Mammary epithelial cell (primary cell): ENCODE measurements at regions not wholly inside any gene's neighbourhood (a gene's known extent, or its start where the extent isn't known, plus 50 kb on each side); places are given as distances from the start of the nearest gene placed in this dataset.

Experiments used
- EZH2 ChIP-seq: IDR thresholded peaks from 2 replicates; pipeline ENCODE4 v1.6.1; 2012; ENCODE audit warnings: low read length, inconsistent platforms, borderline replicate concordance
- TF ChIP-seq, protein P1 (sequence below), 2 donors: IDR thresholded peaks in 1 of 2; conservative IDR thresholded peaks in 1 of 2; 2 replicates each; pipeline ENCODE4 v1.5.1; 2011 to 2012; ENCODE audit warnings: inconsistent platforms in 2 of 2, low read length in 2 of 2, mild to moderate bottlenecking in 2 of 2, control low read depth in 1 of 2, low read depth in 1 of 2; ENCODE audit not compliant: insufficient read depth in 1 of 2; ENCODE audit errors: extremely low read depth in 1 of 2

GRCh38 chr12:23290627-23291330 is 658.7 kb downstream of the SOX5 start:
- TF ChIP-seq, protein P1, sequence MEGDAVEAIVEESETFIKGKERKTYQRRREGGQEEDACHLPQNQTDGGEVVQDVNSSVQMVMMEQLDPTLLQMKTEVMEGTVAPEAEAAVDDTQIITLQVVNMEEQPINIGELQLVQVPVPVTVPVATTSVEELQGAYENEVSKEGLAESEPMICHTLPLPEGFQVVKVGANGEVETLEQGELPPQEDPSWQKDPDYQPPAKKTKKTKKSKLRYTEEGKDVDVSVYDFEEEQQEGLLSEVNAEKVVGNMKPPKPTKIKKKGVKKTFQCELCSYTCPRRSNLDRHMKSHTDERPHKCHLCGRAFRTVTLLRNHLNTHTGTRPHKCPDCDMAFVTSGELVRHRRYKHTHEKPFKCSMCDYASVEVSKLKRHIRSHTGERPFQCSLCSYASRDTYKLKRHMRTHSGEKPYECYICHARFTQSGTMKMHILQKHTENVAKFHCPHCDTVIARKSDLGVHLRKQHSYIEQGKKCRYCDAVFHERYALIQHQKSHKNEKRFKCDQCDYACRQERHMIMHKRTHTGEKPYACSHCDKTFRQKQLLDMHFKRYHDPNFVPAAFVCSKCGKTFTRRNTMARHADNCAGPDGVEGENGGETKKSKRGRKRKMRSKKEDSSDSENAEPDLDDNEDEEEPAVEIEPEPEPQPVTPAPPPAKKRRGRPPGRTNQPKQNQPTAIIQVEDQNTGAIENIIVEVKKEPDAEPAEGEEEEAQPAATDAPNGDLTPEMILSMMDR (conservative IDR thresholded peaks at IDR 0.05 in 1 of 2, IDR thresholded peaks at IDR 0.05 in 1 of 2; ENCODE audit: extremely low read depth in 1 of 2, insufficient read depth in 1 of 2, low read depth in 1 of 2, low read length in 2 of 2), result no peak
- TF ChIP-seq EZH2, result no peak
